CD4-positive, alpha-beta T cell treated with Interleukin-6 for 4 hours (primary cell): ENCODE measurements at regions not wholly inside any gene's neighbourhood (a gene's known extent, or its start where the extent isn't known, plus 50 kb on each side); places are given as distances from the start of the nearest gene placed in this dataset.
"Not testable (repeated sequence)": the region's sequence is repeated elsewhere in the genome, so short reads cannot be mapped to it uniquely, and the experiment has no call there.

ENCODE experiments used
- DNase-seq: peaks from one replicate; pipeline ENCODE4 v3.0.0-alpha.2; 2020; ENCODE audit warnings: mixed read lengths

DNA sequence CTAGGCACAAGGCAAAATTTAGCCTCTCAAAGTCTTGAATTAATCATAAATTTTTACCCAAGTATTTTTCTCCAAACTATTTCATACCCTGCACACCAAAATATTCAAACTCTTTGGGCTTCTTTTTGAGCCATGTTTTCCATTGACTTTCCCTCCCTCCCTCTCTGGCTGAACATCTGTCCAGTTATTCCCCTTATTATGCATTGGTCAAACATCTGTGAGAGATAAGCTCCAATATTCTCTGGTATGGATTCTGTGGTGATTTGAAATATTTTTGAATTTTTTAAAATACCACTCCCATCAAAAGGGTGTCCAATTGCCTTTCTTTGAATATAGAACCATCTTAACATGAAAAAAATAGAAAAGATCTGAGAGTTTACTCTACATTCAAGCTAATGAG lies 244.2 kb downstream of the RFPL4B start:
- no peak for DNase-seq

- DNase-seq = no peak
Observed at GRCh38 chr6:112592159-112592558, 245.0 kb downstream of the RFPL4B start.

DNA sequence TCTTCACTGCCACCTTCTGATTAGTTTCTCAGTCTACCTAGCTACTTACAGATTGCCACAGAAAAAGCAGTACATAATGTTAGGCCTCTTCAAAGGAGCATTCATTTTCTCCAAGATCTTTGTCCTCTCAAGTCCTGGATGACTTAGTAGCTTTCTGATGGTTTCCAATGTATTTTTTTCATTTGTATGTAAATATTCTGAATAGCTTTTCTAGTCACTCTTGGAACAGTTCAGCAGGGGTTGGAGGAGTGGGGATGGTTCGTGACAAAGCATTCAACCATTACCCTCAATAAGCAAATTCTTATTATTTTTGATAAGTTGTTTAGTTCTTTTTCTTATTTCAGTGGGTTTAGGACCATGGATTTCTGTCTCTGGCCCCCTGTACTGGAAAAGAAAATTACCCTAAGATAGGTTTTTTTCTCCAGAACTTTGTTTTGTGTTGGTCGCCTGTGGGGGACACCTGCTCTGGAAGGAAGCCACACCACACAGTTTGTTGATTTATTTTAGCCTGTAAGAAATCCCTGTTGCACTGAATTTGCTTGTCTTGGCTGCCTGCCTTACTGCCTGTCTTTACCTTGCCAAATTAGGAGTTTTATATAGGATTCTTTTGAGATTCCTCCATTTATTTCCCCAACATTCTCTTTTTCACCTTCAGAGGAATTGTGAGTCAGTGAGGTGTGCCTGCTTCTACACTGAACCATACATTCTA lies 247.9 kb downstream of the RFPL4B start:
- no peak for DNase-seq

DNA sequence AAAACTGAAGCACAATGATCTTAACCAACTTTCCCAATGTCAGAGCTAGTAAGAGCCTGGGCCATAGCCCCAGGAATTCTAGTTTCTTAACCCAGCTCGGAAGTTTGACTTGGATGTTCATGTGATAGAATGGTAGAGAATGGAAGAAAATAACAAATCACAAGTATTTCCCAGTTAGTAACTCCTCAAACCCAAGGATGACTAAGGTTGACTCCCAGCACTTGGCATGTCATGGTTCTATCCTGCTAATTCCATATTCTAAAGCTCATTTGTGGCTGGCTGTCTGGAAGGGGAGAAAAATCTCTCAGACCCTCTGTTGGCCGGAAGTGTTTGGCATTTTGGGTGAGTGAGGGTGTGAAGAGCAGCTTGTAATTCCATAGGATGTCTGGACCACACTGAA lies 248.7 kb downstream of the RFPL4B start:
- DNase-seq = no peak

GRCh38 chr6:112597176-112597575 lies 250.0 kb downstream of the RFPL4B start:
- DNase-seq = no peak

DNA sequence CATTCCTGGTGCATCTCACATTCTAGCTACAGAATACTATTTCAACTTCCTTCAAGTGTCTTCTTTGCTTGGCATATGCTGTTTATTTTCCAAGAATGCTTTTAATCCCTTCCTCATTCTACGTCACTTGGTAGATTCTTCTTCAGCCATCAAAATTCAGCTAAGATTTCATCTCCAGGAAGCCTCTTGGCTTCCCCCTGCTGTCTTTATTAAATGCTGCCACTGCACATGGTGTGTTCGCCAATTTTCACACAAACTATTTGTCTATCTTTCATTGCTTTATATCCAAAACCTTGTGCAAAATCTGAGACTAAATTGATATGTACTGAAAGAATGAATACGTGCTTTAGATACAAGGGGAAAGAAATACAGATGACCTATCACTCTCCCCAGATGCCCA lies 253.0 kb downstream of the RFPL4B start:
- no peak for DNase-seq

- DNase-seq = no peak
Observed at GRCh38 chr6:112603726-112604125, 256.6 kb downstream of the RFPL4B start.

DNA sequence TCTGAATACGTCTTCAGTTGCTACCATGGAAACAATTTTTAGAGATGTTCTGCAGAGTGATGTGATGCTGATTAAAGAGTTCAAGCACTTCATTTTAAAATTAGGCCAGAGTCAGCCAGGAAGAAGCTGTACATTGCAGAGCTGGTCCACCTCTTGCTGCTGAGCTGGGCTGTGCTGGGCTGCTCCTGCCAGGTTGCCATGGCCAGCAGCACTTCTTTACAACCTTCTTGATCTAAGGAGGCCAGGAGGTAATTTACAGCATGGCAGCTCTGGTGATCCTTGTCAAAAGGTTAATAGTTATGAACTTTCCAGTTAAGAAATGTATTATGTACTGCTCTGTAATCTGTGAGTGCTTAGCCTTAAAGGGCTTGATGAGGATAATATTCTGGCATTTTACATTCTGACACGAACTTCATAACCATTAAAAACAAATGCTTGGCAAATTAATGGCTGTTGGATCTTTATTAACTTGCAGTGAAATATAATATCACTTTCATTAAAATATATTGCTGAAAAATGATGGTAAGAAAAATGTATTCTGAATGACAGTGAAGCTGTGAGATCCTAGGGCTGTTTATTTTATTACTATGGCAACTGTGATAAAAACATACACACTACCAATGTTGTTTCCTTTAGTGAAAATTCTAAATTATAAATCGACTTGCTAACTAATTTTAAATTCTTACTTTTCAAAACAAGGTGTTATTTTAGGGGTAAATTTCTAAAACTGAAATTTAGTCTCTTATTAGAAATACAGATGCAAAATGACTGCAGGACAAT lies 259.7 kb downstream of the RFPL4B start:
- DNase-seq = no peak

DNA sequence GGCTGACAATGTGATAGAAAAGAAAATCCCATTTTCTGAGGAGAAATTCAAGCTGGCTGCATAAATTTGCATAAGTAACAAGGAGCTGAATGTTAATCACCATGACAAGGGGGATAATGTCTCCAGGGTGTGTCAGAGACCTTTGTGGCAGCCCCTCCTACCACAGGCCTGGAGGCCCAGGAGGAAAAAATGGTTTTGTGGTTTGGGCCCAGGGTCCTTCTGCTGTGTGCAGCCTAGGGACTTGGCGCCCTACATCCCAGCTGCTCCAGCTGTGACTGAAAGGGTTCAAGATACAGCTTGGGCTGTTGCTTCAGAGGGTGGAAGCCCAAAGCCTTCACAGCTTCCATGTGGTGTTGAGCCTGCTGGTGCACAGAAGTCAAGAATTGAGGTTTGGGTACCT lies 261.8 kb downstream of the RFPL4B start:
- DNase-seq = not testable (repeated sequence)

DNA sequence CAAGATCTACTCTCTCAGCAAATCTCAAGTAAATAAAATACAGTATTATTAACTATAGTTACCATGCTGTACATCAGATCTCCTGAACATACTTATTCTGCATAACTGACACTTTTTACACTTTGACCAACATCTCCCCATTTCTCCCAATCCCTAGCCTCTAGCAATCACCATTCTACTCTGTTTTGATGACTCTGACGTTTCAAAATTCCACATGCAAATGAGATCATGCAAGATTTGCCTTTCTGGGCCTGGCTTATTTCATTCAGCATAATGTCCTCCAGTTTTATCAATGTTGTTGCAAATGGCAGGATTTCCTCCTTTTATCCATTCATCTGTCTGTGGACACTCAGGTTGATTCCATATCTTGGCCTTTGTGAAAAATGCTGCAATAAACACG lies 266.3 kb downstream of the RFPL4B start:
- DNase-seq = no peak

GRCh38 chr6:112618849-112619248 lies 271.7 kb downstream of the RFPL4B start:
- DNase-seq = no peak

DNA sequence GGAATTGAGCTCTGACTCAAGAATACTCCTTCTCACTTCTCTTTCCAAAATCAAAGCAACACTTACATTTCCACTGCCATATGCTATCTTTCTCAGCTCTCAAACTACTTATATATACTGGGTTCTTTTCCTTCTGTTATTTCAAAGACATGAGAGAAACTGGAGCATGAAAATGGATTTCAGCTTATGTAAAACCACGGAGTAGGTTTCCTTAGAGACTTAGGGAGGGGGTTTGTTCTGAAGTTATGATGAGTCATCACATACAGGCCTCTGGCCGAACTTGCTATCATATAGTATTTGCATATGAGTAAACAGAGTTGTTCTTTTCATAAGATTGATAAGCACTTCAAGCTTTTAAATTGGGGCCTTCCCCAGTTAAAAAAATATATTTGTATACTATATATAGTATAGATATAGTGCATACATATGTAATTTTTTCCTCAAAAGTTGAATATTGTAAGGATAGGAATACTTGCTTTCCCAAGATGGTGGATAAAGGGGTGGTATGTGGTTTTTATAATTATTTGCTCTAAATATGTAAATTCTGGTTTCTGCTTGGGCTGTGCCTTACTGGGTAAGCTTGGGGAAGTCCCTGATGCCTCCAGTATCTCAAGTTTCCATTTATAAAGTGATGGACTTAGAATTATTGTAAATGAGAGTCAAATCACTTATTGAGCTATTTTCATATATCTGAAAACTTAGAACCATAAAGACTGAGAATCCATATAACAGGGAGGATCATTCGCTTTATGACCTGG lies 273.9 kb downstream of the RFPL4B start:
- no peak for DNase-seq

DNA sequence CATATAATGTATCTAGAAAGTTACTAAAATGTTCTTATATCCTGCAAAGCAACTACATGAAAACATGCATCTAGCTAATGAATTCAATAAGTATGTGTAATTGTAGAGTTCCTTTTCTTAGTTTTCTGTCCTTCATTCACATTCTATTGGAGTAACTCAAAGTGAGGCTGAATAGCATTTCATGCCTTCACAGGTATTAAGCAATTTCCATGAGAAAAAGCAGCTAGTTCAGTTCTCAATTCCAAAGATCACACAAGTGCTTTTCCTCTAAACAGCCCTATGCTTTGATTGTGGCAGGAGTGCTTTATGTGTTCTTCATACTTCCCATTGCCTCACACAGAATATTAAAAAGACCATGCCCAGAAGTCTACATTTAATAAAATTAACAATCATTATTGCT lies 274.9 kb downstream of the RFPL4B start:
- DNase-seq = no peak

GRCh38 chr6:112626468-112627082 lies 279.4 kb downstream of the RFPL4B start:
- no peak for DNase-seq

GRCh38 chr6:112634376-112634775 lies 287.2 kb downstream of the RFPL4B start:
- no peak for DNase-seq

GRCh38 chr6:112636650-112637262 lies 289.6 kb downstream of the RFPL4B start:
- DNase-seq = no peak

DNA sequence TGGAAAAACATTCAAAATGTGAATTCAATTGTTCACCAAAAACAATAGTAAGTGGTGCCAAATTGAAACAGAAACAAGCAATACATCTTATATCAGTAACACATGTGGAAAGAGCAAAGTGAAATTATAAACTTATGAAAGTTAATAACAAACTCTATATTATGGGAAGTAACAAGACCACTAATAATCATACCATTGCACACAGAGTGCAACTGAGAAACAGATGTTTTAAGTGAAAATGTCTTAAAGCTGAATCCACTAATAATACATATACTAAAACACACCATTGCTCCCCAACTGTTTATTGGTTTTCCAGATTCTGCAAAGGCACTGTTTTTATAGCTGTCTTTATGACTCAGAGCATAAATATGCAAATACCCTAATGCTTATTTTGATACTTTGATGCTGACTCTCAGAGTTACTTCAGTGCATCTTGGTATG lies 292.3 kb downstream of the RFPL4B start:
- DNase-seq = no peak

GRCh38 chr6:112640891-112641290 lies 293.8 kb downstream of the RFPL4B start:
- no peak for DNase-seq

DNA sequence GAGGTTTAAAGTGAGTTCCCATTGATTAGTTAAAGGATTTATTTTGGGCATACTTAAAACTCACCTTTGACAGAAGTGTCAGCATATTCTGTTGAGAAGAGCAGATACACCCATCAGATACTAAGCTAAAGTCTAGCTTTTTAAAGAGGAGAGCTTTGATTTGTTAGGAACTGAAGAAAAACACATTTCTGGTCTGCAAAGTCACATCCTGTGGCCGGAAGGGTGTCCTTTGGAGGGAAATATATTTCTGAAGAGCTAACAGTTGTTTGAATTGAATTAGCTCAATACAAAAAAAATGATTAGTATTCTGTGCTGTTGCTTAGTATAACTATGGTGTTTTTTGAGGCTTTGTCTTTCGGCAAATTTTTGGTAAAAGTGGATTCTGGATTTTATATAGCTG lies 302.7 kb downstream of the RFPL4B start:
- DNase-seq = no peak

DNA sequence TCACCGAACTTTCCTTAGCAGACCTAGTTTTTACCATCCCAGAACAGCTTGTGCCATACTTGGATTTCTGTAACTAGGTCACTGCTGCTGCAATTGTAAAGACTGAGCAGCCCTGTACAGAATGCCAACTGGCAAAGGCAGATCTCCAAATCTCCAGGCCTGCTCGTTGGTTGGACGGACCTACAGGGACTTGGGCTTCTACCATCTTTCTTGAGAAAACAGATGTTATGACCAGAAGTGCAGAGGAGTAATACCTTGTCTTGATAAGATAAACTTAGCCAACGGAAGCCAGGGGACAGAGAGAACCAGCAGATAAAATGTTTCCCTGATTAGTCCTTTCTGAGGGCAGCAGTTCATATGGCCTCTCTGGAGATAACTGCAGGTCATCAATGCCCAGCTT lies 304.1 kb downstream of the RFPL4B start:
- no peak for DNase-seq

- DNase-seq = no peak
Observed at GRCh38 chr6:112659912-112660311, 312.8 kb downstream of the RFPL4B start.

GRCh38 chr6:112660626-112661025 lies 313.5 kb downstream of the RFPL4B start:
- no peak for DNase-seq

- no peak for DNase-seq
Observed at GRCh38 chr6:112663698-112664097, 316.6 kb downstream of the RFPL4B start.
